ENCODE measurements at regions not wholly inside any gene's neighbourhood (a gene's known extent, or its start where the extent isn't known, plus 50 kb on each side); places are given as distances from the start of the nearest gene placed in this dataset.
"Not testable (repeated sequence)": the region's sequence is repeated elsewhere in the genome, so short reads cannot be mapped to it uniquely, and the experiment has no call there.

DNA sequence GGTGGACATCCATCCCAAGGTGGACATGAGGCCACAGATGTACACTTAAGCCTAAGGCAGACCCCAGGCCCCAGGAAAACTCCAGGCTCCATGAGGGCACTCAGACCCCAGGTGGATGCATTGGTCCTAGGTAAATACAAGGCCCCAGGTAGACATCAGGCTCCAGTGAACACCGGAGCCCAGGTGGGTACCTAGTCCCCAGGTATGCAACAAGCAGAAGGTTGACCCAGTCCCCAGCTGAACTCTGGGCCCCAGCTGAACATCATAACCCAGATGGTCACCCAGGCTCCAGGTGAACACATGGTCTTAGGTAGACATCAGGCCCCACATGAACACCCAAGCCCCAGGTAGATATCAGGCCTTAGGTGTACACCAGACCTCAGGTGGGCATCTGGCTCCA, 1271.9 kb downstream of the FOXD4L5 start:
- not testable (repeated sequence) for TF ChIP-seq POLR2AphosphoS5, POLR2A (IDR thresholded peaks at IDR 0.05)
- TF ChIP-seq, protein P1, sequence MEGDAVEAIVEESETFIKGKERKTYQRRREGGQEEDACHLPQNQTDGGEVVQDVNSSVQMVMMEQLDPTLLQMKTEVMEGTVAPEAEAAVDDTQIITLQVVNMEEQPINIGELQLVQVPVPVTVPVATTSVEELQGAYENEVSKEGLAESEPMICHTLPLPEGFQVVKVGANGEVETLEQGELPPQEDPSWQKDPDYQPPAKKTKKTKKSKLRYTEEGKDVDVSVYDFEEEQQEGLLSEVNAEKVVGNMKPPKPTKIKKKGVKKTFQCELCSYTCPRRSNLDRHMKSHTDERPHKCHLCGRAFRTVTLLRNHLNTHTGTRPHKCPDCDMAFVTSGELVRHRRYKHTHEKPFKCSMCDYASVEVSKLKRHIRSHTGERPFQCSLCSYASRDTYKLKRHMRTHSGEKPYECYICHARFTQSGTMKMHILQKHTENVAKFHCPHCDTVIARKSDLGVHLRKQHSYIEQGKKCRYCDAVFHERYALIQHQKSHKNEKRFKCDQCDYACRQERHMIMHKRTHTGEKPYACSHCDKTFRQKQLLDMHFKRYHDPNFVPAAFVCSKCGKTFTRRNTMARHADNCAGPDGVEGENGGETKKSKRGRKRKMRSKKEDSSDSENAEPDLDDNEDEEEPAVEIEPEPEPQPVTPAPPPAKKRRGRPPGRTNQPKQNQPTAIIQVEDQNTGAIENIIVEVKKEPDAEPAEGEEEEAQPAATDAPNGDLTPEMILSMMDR (IDR thresholded peaks at IDR 0.05): not testable (repeated sequence)
